GM23338 (cell line): ENCODE measurements at regions not wholly inside any gene's neighbourhood (a gene's known extent, or its start where the extent isn't known, plus 50 kb on each side); places are given as distances from the start of the nearest gene placed in this dataset.
A peak's percentile ranks its signal among the peaks of the same experiment; 100 is the strongest.

Experiments used
- ATAC-seq: fragments of 200-7000 bp; cut with Tn5 transposase; 3 replicates; pipeline ENCODE4 v1.9.1; 2020
- DNase-seq: peaks from one replicate; pipeline ENCODE4 v3.0.0-alpha.2; 2015; ENCODE audit warnings: low spot score
- H2AFZ ChIP-seq: fragments of 200-600 bp; sonication (generic); 2 replicates; pipeline ENCODE4 v1.8.0; 2016; ENCODE audit warnings: antibody characterized with exemption, mild to moderate bottlenecking, moderate library complexity
- H3F3A ChIP-seq: fragments of 200-600 bp; sonication (generic); replicated peaks from 2 replicates; pipeline ENCODE4 v1.8.0; 2017; ENCODE audit warnings: antibody characterized with exemption, mixed run types, low read depth
- H3K27ac ChIP-seq: fragments of 200-600 bp; sonication (generic); 2 replicates; pipeline ENCODE4 v1.6.1; 2016; ENCODE audit warnings: low read depth
- H3K27me3 ChIP-seq: fragments of 200-600 bp; sonication (generic); 2 replicates; pipeline ENCODE4 v1.8.0; 2016; ENCODE audit warnings: mild to moderate bottlenecking, mixed run types, moderate library complexity; ENCODE audit not compliant: insufficient read depth
- H3K36me3 ChIP-seq: fragments of 200-600 bp; sonication (generic); 2 replicates; pipeline ENCODE4 v1.8.0; 2016; ENCODE audit warnings: mild to moderate bottlenecking; ENCODE audit not compliant: insufficient read depth
- H3K4me1 ChIP-seq: fragments of 200-600 bp; sonication (generic); 2 replicates; pipeline ENCODE4 v1.8.0; 2016; ENCODE audit warnings: mild to moderate bottlenecking, moderate library complexity; ENCODE audit not compliant: insufficient read depth
- H3K4me2 ChIP-seq: fragments of 200-600 bp; sonication (generic); 2 replicates; pipeline ENCODE4 v1.7.1; 2017; ENCODE audit warnings: mixed run types
- H3K4me3 ChIP-seq: fragments of 200-600 bp; sonication (generic); 2 replicates; pipeline ENCODE4 v1.6.1; 2016; ENCODE audit warnings: mixed run types
- H3K79me2 ChIP-seq: fragments of 200-600 bp; sonication (generic); replicated peaks from 2 replicates; pipeline ENCODE4 v1.8.0; 2017; ENCODE audit warnings: mild to moderate bottlenecking; ENCODE audit not compliant: insufficient read depth
- H3K9me2 ChIP-seq: fragments of 200-600 bp; sonication (generic); 2 replicates; pipeline ENCODE4 v1.8.0; 2017; ENCODE audit not compliant: insufficient read depth
- H4K20me1 ChIP-seq: fragments of 200-600 bp; sonication (generic); replicated peaks from 2 replicates; pipeline ENCODE4 v1.8.0; 2017; ENCODE audit warnings: mild to moderate bottlenecking; ENCODE audit not compliant: insufficient read depth
- H3K27ac Mint-ChIP-seq: 2 replicates; pipeline ENCODE4 v1.8.0; 2020; ENCODE audit warnings: inconsistent platforms, mild to moderate bottlenecking, moderate library complexity, mixed read lengths
- H3K27me3 Mint-ChIP-seq: 3 replicates; pipeline ENCODE4 v1.8.0; 2022; ENCODE audit warnings: low read depth, mild to moderate bottlenecking, moderate library complexity, mixed read lengths, inconsistent platforms; ENCODE audit not compliant: insufficient read depth, poor library complexity
- H3K36me3 Mint-ChIP-seq: 3 replicates; pipeline ENCODE4 v1.8.0; 2021; ENCODE audit warnings: low read depth, mild to moderate bottlenecking, inconsistent platforms, moderate library complexity, mixed read lengths
- H3K4me1 Mint-ChIP-seq: 3 replicates; pipeline ENCODE4 v1.8.0; 2020; ENCODE audit warnings: mild to moderate bottlenecking, inconsistent platforms, mixed read lengths
- H3K4me3 Mint-ChIP-seq: 3 replicates; pipeline ENCODE4 v1.8.0; 2021; ENCODE audit warnings: moderate library complexity, mild to moderate bottlenecking, inconsistent platforms, mixed read lengths
- H3K9me3 Mint-ChIP-seq: 3 replicates; pipeline ENCODE4 v1.8.0; 2020; ENCODE audit warnings: moderate library complexity, mild to moderate bottlenecking, inconsistent platforms, mixed read lengths
- CREB1 ChIP-seq: fragments of 250-450 bp; sonication (Bioruptor Pico); IDR thresholded peaks from 2 replicates; pipeline ENCODE4 v1.5.0; 2020; ENCODE audit warnings: low read depth, mild to moderate bottlenecking, moderate library complexity
- CTCF ChIP-seq, 2 experiments: fragments of 200-600 bp in 1 of 2; sonication (generic) in 1 of 2; conservative IDR thresholded peaks; 2 replicates each; pipeline versions ENCODE4 v1.5.1 to v1.6.1; 2016 to 2017; ENCODE audit warnings: antibody characterized with exemption in 2 of 2, low read depth in 2 of 2, mild to moderate bottlenecking in 2 of 2, moderate library complexity in 1 of 2
- ETS1 ChIP-seq: IDR thresholded peaks from 2 replicates; pipeline ENCODE4 v1.6.1; 2016; ENCODE audit warnings: antibody characterized with exemption
- EZH2 ChIP-seq: fragments of 200-600 bp; sonication (generic); IDR thresholded peaks from one replicate; pipeline ENCODE4 v1.8.0; 2017; ENCODE audit warnings: antibody characterized with exemption, mild to moderate bottlenecking, low read depth; ENCODE audit not compliant: unreplicated experiment
- EZH2phosphoT487 ChIP-seq: fragments of 200-600 bp; sonication (generic); IDR thresholded peaks from one replicate; pipeline ENCODE4 v1.8.1; 2018; ENCODE audit warnings: antibody characterized with exemption; ENCODE audit not compliant: unreplicated experiment
- JUNB ChIP-seq: IDR thresholded peaks from one replicate; pipeline ENCODE4 v1.6.1; 2016; ENCODE audit warnings: antibody characterized with exemption; ENCODE audit not compliant: unreplicated experiment
- NANOG ChIP-seq: IDR thresholded peaks from 2 replicates; pipeline ENCODE4 v1.6.1; 2016; ENCODE audit warnings: antibody characterized with exemption, borderline replicate concordance
- POLR2AphosphoS5 ChIP-seq: IDR thresholded peaks from 2 replicates; pipeline ENCODE4 v1.6.1; 2016; ENCODE audit warnings: antibody characterized with exemption, low read depth
- REST ChIP-seq: IDR thresholded peaks from one replicate; pipeline ENCODE4 v1.6.1; 2018; ENCODE audit warnings: antibody characterized with exemption; ENCODE audit not compliant: unreplicated experiment
- STAT1 ChIP-seq: IDR thresholded peaks from one replicate; pipeline ENCODE4 v1.6.1; 2016; ENCODE audit warnings: antibody characterized with exemption; ENCODE audit not compliant: unreplicated experiment
- ZNF331 ChIP-seq: fragments of 250-450 bp; sonication (Bioruptor Pico); IDR thresholded peaks from 2 replicates; pipeline ENCODE4 v1.5.0; 2020; ENCODE audit warnings: low read depth, mild to moderate bottlenecking, moderate library complexity

GRCh38 chr13:55159765-55160164, 1981.0 kb upstream of the PRR20A start:
- Histone ChIP-seq H3K9me2 (no peaks in the 10 kb centered on the region), H3K4me2 (no peak overlapping the region), H3K27me3 (no peaks in the 10 kb centered on the region), H3K27ac (no peak overlapping the region), H3K4me1 (peaks cover 6% of the 10 kb centered on the region; the same call in 1 of the 2 replicates), H3K79me2 (no peaks in the 10 kb centered on the region), H3K4me3 (no peak overlapping the region), H2AFZ (no peak overlapping the region), H4K20me1 (no peaks in the 10 kb centered on the region), H3F3A (no peaks in the 10 kb centered on the region), H3K36me3 (no peaks in the 10 kb centered on the region)
- no peak for TF ChIP-seq REST
- TF ChIP-seq JUNB: no peak
- Mint-ChIP-seq H3K36me3 (peaks cover 23% of the 10 kb centered on the region), H3K4me1 (peaks cover 8% of the 10 kb centered on the region), H3K27me3 (peaks cover 4% of the 10 kb centered on the region), H3K4me3 (no peak overlapping the region), H3K9me3 (peaks cover 24% of the 10 kb centered on the region), H3K27ac (no peak overlapping the region)
- no peak for ATAC-seq
- DNase-seq: no peak

GRCh38 chr13:55160867-55161266, 1979.9 kb upstream of the PRR20A start:
- DNase-seq (no peak), ATAC-seq (no peak)
- H3K27ac Mint-ChIP-seq: no peak overlapping the region
- peaks cover 2% of the 10 kb centered on the region for H3K27me3 Mint-ChIP-seq
- Histone ChIP-seq H3F3A (no peaks in the 10 kb centered on the region), H3K9me2 (no peaks in the 10 kb centered on the region), H3K4me1 (peaks cover 6% of the 10 kb centered on the region; the same call in 1 of the 2 replicates), H3K4me3 (no peak overlapping the region), H3K4me2 (no peak overlapping the region), H2AFZ (0 out of 2 replicates have a peak overlapping the region, but pooled peaks have one; percentile 9), H3K27me3 (no peaks in the 10 kb centered on the region), H3K27ac (no peak overlapping the region), H3K79me2 (no peaks in the 10 kb centered on the region), H3K36me3 (no peaks in the 10 kb centered on the region), H4K20me1 (no peaks in the 10 kb centered on the region)
- H3K36me3 Mint-ChIP-seq: peaks cover 24% of the 10 kb centered on the region
- H3K4me3 Mint-ChIP-seq: no peak overlapping the region
- peaks cover 18% of the 10 kb centered on the region for H3K9me3 Mint-ChIP-seq
- H3K4me1 Mint-ChIP-seq: peaks cover 8% of the 10 kb centered on the region
- TF ChIP-seq ETS1 (no peak), STAT1 (no peak), EZH2 (no peak), CTCF (conservative IDR thresholded peaks at IDR 0.05; ENCODE audit: low read depth in 2 of 2) (no peak), POLR2AphosphoS5 (no peak), CREB1 (CRISPR knock-in tag) (no peak), EZH2phosphoT487 (no peak), ZNF331 (no peak), REST (no peak), NANOG (no peak)
